HAP-1 (cell line): ENCODE measurements at regions not wholly inside any gene's neighbourhood (a gene's known extent, or its start where the extent isn't known, plus 50 kb on each side); places are given as distances from the start of the nearest gene placed in this dataset.
"Not testable (repeated sequence)": the region's sequence is repeated elsewhere in the genome, so short reads cannot be mapped to it uniquely, and the experiment has no call there.

Source experiments
- DNase-seq, 2 experiments: peaks; one replicate each; pipeline ENCODE4 v3.0.0-alpha.2; 2016 to 2020; ENCODE audit warnings: low spot score in 2 of 2
- H3K27me3 ChIP-seq: fragments of 250-450 bp; sonication (Bioruptor Pico); 2 replicates; pipeline ENCODE4 v1.5.1; 2020; ENCODE audit warnings: low read depth, mild to moderate bottlenecking, moderate library complexity
- H3K36me3 ChIP-seq: fragments of 250-450 bp; sonication (Bioruptor Pico); replicated peaks from 2 replicates; pipeline ENCODE4 v1.5.1; 2020; ENCODE audit warnings: mild to moderate bottlenecking
- H3K4me1 ChIP-seq: fragments of 250-450 bp; sonication (Bioruptor Pico); 2 replicates; pipeline ENCODE4 v1.5.1; 2020; ENCODE audit warnings: mild to moderate bottlenecking
- H3K4me3 ChIP-seq: fragments of 250-450 bp; sonication (Bioruptor Pico); 2 replicates; pipeline ENCODE4 v1.5.1; 2020; ENCODE audit warnings: mild to moderate bottlenecking, moderate library complexity
- H3K9me3 ChIP-seq: fragments of 250-450 bp; sonication (Bioruptor Pico); 2 replicates; pipeline ENCODE4 v1.5.1; 2020; ENCODE audit warnings: mild to moderate bottlenecking, moderate library complexity
- in situ Hi-C: fragments of 300-500 bp; cut with MboI; formaldehyde crosslinking; loops from 3 replicates; pipeline ENCODE4 v1.14.3; 2020; ENCODE audit warnings: low sequenced_read_pairs, inconsistent platforms, mixed read lengths

GRCh38 chr5:66368811-66369210 lies 224.7 kb downstream of the SREK1 start:
- no peak for DNase-seq
- Histone ChIP-seq H3K36me3 (no peaks in the 10 kb centered on the region), H3K9me3 (no peaks in the 10 kb centered on the region), H3K4me3 (no peak overlapping the region), H3K27me3 (no peaks in the 10 kb centered on the region; the same call in 1 of the 2 replicates), H3K4me1 (no peaks in the 10 kb centered on the region)
- in situ Hi-C loops = no loop called here

- in situ Hi-C loops = no loop called here
- no peaks in the 10 kb centered on the region; the same call in 1 of the 2 replicates for H3K27me3 ChIP-seq
- no peak overlapping the region for H3K4me3 ChIP-seq
- no peaks in the 10 kb centered on the region for H3K36me3 ChIP-seq
- H3K4me1 ChIP-seq = no peaks in the 10 kb centered on the region
- DNase-seq = no peak
- H3K9me3 ChIP-seq = no peaks in the 10 kb centered on the region
Measured at GRCh38 chr5:66377747-66378146, 218.4 kb upstream of the MAST4 start.

DNA sequence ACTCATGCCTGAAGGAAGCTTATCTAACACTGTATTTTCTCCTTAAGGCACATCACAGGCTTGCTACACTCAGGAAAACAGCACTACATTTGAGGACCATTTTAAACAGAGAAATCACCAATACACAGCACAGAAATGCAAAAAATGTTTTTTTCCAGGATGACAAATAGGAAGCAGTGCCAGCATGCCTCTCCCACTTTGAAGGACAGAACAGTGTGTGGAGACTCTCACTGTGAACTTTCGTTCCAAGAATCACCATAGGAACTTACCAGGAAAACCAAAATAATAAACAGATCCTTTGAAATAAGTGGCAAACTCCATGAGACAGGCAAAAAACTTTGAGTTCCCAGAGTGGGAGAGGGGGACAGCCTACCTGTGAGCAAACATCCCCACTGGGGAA lies 217.8 kb upstream of the MAST4 start:
- H3K4me1 ChIP-seq = no peaks in the 10 kb centered on the region
- H3K4me3 ChIP-seq = no peak overlapping the region
- no peaks in the 10 kb centered on the region for H3K9me3 ChIP-seq
- H3K27me3 ChIP-seq = no peaks in the 10 kb centered on the region; the same call in 1 of the 2 replicates
- in situ Hi-C loops = no loop called here
- no peak for DNase-seq
- no peaks in the 10 kb centered on the region for H3K36me3 ChIP-seq

GRCh38 chr5:66382152-66382551 lies 214.0 kb upstream of the MAST4 start:
- H3K4me3 ChIP-seq = no peak overlapping the region
- no peaks in the 10 kb centered on the region for H3K4me1 ChIP-seq
- H3K9me3 ChIP-seq = no peaks in the 10 kb centered on the region
- in situ Hi-C loops = no loop called here
- H3K36me3 ChIP-seq = no peaks in the 10 kb centered on the region
- no peak for DNase-seq
- no peaks in the 10 kb centered on the region for H3K27me3 ChIP-seq

DNA sequence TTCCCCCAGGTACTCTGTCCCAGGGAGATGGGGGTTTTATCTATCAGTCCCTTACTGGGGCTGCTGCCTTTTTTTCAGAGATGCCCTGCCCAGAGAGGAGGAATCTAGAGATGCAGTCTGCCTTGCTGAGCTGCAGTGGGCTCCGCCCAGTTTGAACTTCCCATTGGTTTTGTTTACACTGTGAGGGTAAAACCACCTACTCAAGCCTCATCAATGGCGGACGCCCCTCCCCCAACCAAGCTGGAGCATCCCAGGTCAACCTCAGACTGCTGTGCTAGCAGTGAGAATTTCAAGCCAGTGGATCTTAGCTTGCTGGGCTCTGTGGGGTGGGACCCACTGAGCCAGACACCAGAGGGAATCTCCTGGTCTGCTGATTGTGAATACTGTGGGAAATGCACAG lies 191.0 kb upstream of the MAST4 start:
- H3K27me3 ChIP-seq, H3K36me3 ChIP-seq, H3K9me3 ChIP-seq, in situ Hi-C loops, H3K4me3 ChIP-seq, H3K4me1 ChIP-seq: not testable (repeated sequence)
- DNase-seq = peak in 1 of 2 experiments; percentile 8

GRCh38 chr5:66406761-66407336 lies 189.3 kb upstream of the MAST4 start:
- DNase-seq = no peak
- no peak overlapping the region for H3K4me3 ChIP-seq
- in situ Hi-C loops = no loop called here

GRCh38 chr5:66407765-66408164 lies 188.4 kb upstream of the MAST4 start:
- no peak for DNase-seq
- H3K9me3 ChIP-seq = no peaks in the 10 kb centered on the region
- no peaks in the 10 kb centered on the region for H3K36me3 ChIP-seq
- no peaks in the 10 kb centered on the region for H3K4me1 ChIP-seq
- in situ Hi-C loops = no loop called here
- H3K27me3 ChIP-seq = no peaks in the 10 kb centered on the region
- H3K4me3 ChIP-seq = no peak overlapping the region

More at GRCh38 chr5:66406761-66407336, 189.3 kb upstream of the MAST4 start:
- Histone ChIP-seq H3K4me1 (no peaks in the 10 kb centered on the region), H3K27me3 (no peaks in the 10 kb centered on the region), H3K9me3 (no peaks in the 10 kb centered on the region), H3K36me3 (no peaks in the 10 kb centered on the region)

DNA sequence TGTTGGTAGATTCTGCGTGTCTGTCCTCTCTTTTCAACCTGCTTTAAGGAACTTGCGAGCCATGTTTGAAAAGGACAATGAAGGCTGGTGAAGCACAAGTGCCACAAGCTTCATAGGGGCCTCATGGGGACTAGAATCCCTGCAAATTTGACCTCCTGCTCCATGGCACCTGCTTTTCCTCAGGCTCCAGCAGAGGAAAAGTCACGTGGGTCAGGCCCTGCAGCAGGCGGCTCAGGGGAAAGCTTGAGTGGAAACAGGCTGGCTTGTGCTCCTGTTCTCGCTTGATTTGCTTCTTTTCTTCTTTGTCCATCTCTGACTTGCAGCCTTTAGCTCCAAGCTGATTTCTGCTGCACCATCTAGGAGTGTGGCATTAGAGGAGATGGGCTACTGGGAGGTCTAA lies 187.6 kb upstream of the MAST4 start:
- H3K36me3 ChIP-seq = no peaks in the 10 kb centered on the region
- no peak for DNase-seq
- H3K4me1 ChIP-seq = no peaks in the 10 kb centered on the region
- no peaks in the 10 kb centered on the region for H3K9me3 ChIP-seq
- in situ Hi-C loops = no loop called here
- no peaks in the 10 kb centered on the region for H3K27me3 ChIP-seq
- H3K4me3 ChIP-seq = no peak overlapping the region

DNA sequence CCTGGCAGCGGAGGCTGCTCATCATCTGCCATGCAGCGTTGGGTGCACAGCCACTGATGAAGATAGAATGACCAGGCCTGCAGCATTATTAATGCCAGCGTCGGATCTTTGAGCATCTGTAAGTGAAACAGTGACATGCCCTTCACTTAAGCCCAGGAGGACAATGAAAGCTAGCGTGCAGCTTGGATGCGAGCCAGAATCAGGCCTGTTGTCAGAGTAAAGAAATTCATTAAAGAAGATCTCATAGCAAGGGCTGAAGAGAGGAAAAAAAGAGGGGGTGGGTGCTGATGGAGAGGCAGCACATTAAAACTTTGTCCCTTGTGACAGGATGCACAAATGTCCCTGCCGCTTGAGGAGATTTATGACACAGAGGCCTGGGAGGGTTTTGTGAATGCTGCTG lies 186.1 kb upstream of the MAST4 start:
- in situ Hi-C loops = no loop called here
- Histone ChIP-seq H3K9me3 (no peaks in the 10 kb centered on the region), H3K4me3 (no peak overlapping the region), H3K27me3 (no peaks in the 10 kb centered on the region), H3K36me3 (no peaks in the 10 kb centered on the region), H3K4me1 (no peaks in the 10 kb centered on the region)
- no peak for DNase-seq

DNA sequence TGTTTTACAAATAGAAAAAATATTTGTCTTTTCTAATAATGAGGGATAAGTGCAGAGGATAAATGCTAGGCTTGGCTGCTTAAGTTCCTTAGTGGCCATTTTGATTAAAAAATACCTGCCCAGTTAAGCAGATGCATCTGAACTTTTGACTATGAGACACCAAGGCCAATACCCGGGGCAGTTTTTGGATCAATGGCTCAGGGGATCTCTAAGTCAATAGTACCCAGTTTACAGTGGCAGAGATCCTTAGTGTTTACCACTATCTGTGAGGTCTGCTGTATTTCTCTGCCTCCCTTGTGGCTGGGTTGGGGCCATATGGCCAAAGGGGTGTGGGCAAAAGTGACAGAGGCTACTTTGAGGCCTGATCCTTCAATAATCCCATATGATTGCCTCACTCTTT lies 184.5 kb upstream of the MAST4 start:
- Histone ChIP-seq H3K36me3 (no peaks in the 10 kb centered on the region), H3K4me3 (no peak overlapping the region), H3K27me3 (no peaks in the 10 kb centered on the region), H3K4me1 (no peaks in the 10 kb centered on the region), H3K9me3 (no peaks in the 10 kb centered on the region)
- DNase-seq = no peak
- in situ Hi-C loops = no loop called here

DNA sequence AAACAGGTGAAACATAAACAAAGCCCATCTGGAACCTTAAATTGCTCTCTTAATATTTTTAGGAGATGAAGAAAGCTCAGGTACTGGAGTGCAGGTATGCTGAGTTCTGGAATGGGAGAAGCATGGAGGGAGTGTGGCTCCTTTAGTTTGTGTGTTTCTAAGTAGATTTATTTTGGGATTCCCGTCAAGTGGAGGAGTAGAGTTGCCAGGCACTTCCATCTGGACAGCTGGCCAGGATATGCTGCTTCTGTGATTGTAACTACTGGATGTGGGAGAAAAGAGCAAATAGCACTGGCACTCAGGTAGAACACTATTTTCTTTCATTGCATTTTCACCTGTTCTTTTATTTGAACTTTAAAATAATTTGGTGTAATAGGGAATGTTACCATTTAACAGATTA lies 182.3 kb upstream of the MAST4 start:
- no peaks in the 10 kb centered on the region for H3K9me3 ChIP-seq
- no peaks in the 10 kb centered on the region for H3K36me3 ChIP-seq
- in situ Hi-C loops = no loop called here
- no peaks in the 10 kb centered on the region for H3K27me3 ChIP-seq
- no peak overlapping the region for H3K4me3 ChIP-seq
- DNase-seq = no peak
- no peaks in the 10 kb centered on the region for H3K4me1 ChIP-seq

DNA sequence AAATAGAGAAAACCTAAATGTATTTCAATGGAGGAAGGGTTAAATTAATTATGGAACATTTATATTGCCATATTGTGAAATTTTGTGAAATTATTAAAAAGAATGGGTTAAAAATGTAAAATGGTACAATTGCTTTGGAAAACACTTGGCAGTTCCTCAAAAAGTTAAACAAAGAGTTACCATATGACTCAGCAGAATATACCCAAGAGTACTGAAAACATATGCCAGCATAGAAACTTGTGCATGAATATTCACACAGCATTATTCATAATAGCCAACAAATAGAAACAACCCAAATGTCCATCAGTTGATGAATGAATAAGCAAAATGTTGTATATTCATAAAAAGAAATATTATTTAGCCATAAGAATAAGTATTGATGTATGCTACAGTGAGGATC lies 181.0 kb upstream of the MAST4 start:
- H3K36me3 ChIP-seq = no peaks in the 10 kb centered on the region
- no peaks in the 10 kb centered on the region for H3K27me3 ChIP-seq
- in situ Hi-C loops = no loop called here
- no peaks in the 10 kb centered on the region for H3K9me3 ChIP-seq
- no peak overlapping the region for H3K4me3 ChIP-seq
- no peak for DNase-seq
- H3K4me1 ChIP-seq = no peaks in the 10 kb centered on the region

GRCh38 chr5:66416698-66417097 lies 179.5 kb upstream of the MAST4 start:
- H3K4me1 ChIP-seq = no peaks in the 10 kb centered on the region
- no peaks in the 10 kb centered on the region for H3K36me3 ChIP-seq
- no peak for DNase-seq
- H3K4me3 ChIP-seq = no peak overlapping the region
- in situ Hi-C loops = no loop called here
- H3K9me3 ChIP-seq = no peaks in the 10 kb centered on the region
- no peaks in the 10 kb centered on the region for H3K27me3 ChIP-seq

DNA sequence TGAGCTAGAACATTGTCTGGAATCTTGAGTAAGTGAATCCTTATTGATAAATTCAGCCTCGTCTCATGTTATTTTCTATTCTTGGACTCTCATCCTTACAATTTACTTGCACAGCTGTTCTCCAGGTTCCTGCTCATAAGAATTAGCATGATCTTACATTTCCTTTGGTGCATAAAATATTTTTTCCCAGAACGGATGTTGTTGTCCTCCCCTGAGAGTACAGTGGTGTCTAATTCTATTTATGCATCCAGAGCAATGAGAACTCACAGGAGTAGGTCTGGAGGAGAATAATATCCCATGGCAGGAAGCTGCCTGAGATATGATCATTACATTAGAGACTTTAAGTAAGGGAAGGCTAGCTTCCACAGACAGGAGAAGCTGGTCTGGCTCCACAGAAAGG lies 178.4 kb upstream of the MAST4 start:
- Histone ChIP-seq H3K9me3 (no peaks in the 10 kb centered on the region), H3K4me3 (no peak overlapping the region), H3K36me3 (no peaks in the 10 kb centered on the region), H3K27me3 (no peaks in the 10 kb centered on the region), H3K4me1 (no peaks in the 10 kb centered on the region)
- DNase-seq = no peak
- in situ Hi-C loops = no loop called here

GRCh38 chr5:66423484-66423883 lies 172.7 kb upstream of the MAST4 start:
- Histone ChIP-seq H3K4me3 (no peak overlapping the region), H3K9me3 (no peaks in the 10 kb centered on the region), H3K4me1 (no peaks in the 10 kb centered on the region), H3K27me3 (no peaks in the 10 kb centered on the region), H3K36me3 (no peaks in the 10 kb centered on the region)
- in situ Hi-C loops = no loop called here
- no peak for DNase-seq
